ENCODE measurements at regions not wholly inside any gene's neighbourhood (a gene's known extent, or its start where the extent isn't known, plus 50 kb on each side); places are given as distances from the start of the nearest gene placed in this dataset.
"Not testable (repeated sequence)": the region's sequence is repeated elsewhere in the genome, so short reads cannot be mapped to it uniquely, and the experiment has no call there.

DNA sequence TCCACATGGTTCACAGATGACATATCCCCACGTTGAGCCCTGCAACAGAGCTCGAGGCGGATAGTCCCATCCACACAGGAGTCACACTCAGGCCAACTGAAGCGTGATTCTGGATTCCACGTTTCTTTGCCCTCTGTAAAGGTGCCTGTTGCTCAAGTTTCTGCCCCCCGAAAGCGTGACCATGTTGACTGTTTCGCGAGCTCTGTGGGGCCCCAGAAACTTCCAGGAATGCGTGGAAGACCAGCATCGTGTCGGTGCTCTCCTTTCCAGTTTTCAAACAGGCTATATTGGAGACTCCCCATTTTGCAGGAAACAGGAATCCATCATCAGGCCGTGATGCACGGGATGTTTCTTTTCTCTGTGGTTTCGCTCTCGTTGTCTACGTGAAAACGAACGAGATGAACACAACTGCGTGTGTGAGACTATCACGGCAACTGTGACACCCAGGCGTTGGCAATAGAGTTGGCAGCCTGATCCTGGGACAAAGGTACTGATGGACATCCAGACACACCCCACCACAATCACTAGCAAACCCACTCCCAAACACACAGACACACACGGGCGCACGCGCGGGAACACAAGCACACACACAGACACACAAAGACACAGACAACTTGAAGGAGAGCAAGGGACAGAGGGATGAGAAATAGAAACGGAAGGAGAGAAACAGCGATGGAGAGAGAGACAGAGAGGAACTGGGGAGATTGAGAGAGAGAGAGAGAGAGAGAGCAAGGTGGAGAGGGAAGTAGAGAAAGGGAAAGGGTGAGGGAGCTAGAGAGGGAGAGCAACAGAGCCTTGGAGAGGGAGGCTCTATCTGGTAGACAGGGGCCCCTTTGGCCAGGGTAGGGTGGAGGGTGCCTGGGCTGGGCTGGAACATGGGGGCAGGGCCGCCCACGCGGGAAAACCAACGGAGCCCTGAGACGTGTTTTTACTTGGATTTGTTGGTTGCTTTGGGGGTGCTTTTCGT is 1609.3 kb downstream of the SPATA31A7 start:
- H3K9me3 Mint-ChIP-seq; intact Hi-C loops (cut with micrococcal nuclease): not testable (repeated sequence)
- Mint-ChIP-seq H3K27me3 (peaks cover 28% of the 10 kb centered on the region), H3K4me1 (ENCODE audit: low read depth) (peaks cover 36% of the 10 kb centered on the region), H3K36me3 (ENCODE audit: low read depth) (peaks cover 30% of the 10 kb centered on the region), H3K4me3 (peak overlapping the region; percentile 74), H3K27ac (peak overlapping the region; percentile 76)

DNA sequence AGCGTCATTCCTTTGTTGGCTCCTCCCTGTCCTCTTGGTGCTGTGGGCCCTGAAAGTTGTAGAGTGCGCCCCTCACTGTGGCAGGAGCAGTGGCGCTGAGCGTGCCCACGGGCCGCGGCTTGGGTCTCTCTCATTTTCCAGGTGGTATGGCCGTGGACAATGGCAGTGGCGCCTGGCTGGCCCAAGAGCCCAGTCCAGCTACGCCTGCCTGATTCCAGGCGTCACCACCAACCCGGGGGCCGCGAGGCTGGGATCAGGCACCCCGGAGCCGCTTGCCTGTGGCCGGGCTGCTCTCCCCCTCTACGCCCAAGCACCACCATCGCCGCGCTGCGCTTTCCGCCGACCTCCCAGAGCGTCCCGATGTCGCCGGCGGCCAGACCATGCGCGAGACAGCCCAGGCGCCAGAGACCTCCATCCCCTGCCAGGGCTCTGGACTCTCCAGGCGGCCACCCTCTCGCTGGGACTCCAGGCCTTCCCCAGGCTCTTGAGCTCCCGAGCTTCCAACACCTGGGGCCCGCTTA is 1610.1 kb downstream of the SPATA31A7 start:
- Mint-ChIP-seq H3K27me3 (peaks cover 30% of the 10 kb centered on the region), H3K36me3 (ENCODE audit: low read depth) (peaks cover 30% of the 10 kb centered on the region), H3K4me1 (ENCODE audit: low read depth) (peaks cover 36% of the 10 kb centered on the region), H3K4me3 (peak overlapping the region; percentile 74), H3K27ac (peak overlapping the region; percentile 76)
- intact Hi-C loops (cut with micrococcal nuclease); H3K9me3 Mint-ChIP-seq: not testable (repeated sequence)

DNA sequence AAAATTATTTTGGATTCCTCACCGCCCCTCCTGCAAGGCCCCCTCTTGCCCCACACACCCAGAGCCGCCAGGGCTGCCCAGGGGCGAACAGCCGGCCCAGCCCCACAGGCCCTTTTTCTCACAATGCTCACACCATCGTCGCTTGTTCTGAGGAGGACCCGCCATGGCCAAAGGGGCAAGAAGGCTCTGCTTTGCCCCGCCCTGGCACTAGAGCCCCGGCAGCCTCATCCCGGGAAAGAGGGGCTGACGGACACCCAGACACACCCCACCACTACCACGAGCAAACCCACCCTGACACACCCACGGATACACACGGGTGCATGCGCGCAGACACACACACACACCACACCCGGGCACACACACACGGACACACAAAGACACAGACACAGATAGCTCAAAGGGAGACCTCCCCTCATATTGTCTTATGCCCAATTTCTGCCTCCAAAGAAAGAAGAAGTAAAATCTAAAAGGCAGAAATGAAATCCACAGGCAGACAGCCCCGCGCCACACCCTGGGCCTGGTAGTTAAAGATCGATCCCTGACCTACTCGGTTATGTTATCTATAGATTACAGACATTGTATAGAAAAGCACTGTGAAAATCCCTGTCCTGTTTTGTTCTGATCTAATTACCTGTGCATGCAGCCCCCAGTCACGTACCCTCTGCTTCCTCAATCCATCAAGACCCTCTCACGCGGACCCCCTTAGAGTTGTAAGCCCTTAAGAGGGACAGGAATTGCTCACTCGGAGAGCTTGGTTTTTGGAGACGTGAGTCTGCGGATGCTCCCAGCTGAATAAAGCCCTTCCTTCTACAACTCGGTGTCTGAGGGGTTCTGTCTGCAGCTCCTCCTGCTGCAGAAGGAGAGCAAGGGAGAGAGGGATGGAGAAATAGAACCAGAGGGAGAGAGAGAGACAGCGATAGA is 1610.9 kb downstream of the SPATA31A7 start:
- Mint-ChIP-seq H3K27ac (peak overlapping the region; percentile 76), H3K27me3 (peaks cover 33% of the 10 kb centered on the region), H3K36me3 (ENCODE audit: low read depth) (peaks cover 35% of the 10 kb centered on the region)

DNA sequence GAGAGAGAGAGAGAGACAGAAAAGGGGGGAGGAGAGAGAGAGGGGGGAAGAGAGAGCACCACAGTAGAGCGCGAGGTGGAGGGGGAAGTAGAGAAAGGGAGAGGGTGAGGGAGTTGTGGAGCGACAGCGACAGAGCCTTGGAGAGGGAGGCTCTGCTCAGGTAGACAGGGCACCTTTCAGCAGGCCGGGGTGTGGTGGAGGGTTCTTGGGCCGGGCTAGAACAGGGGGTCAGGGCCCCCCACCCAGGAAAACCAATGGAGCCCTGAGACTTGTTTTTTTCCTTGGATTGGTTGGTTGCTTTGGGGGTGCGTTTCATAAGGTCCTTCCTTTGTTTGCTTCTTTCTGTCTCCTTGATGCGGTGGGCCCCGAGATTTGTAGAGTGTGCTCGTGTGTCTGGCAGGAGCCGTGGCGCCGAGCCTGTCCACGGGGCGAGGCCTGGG is 1611.6 kb downstream of the SPATA31A7 start:
- H3K9me3 Mint-ChIP-seq; intact Hi-C loops (cut with micrococcal nuclease): not testable (repeated sequence)
- Mint-ChIP-seq H3K4me1 (ENCODE audit: low read depth) (peaks cover 42% of the 10 kb centered on the region), H3K27me3 (peaks cover 33% of the 10 kb centered on the region), H3K27ac (peak overlapping the region; percentile 76), H3K4me3 (peak overlapping the region; percentile 74), H3K36me3 (ENCODE audit: low read depth) (peaks cover 36% of the 10 kb centered on the region)

More for the DNA sequence above, 1610.9 kb downstream of the SPATA31A7 start:
- Mint-ChIP-seq H3K4me1 (ENCODE audit: low read depth) (peaks cover 42% of the 10 kb centered on the region), H3K4me3 (peak overlapping the region; percentile 74)
- H3K9me3 Mint-ChIP-seq; intact Hi-C loops (cut with micrococcal nuclease): not testable (repeated sequence)

DNA sequence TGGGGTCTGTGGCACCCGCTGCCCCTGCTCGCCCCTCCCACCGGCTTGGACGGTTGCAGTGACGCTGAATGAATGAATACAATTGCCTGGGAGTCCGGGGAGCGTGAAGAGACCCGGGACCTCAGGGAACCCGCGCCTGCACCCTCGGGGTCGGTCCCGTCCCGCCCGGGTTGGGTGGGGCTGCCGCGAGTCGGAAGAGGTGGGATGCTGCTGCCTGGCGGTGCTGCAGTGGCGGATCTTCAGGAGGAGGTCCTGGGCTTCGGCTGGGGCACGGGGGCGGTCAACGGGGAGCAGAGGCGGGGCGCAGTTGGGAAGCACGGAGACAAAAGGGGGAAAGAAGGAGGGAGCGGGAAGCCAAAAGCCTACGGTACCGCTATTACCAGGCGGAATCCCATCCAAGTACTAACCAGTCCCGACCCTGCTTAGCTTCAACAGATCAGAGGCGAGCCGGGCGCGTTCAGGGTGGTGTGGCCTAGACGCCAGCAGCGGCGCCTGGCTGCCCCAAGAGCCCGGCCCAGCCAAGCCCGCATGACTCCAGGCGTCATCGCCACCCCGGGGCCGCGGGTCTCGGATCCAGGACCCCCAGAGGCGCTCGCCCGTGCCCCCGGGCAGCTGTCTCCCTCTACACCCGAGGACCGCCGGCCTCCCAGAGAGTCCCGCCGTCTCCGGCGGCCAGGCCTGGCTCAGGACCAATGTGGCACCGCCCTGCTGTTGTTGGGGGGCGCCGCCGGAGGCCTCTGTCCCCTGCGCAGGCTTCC is 1612.3 kb downstream of the SPATA31A7 start:
- H3K36me3 Mint-ChIP-seq (ENCODE audit: low read depth): peaks cover 36% of the 10 kb centered on the region
- peaks cover 33% of the 10 kb centered on the region for H3K27me3 Mint-ChIP-seq
- peaks cover 42% of the 10 kb centered on the region for H3K4me1 Mint-ChIP-seq (ENCODE audit: low read depth)
- intact Hi-C loops (cut with micrococcal nuclease); H3K9me3 Mint-ChIP-seq: not testable (repeated sequence)
- peak overlapping the region; percentile 76 for H3K27ac Mint-ChIP-seq
- H3K4me3 Mint-ChIP-seq: peak overlapping the region; percentile 74

DNA sequence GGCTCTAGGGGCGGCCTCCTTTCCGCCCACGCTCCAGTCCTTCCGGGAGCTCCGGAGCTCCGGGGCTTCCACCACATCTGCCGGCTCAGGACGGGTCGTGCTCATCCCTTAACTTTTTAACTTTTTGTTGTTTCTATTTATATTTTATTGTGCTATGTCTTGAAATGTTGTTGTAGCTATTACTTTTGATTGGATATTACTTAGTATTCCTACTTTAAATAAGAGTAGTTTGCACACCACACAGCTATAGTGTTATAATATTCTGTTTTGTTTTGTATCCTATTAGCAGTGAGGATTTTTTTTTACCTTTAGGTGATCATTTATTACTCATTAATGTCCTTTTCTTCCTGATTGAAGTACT is 1612.9 kb downstream of the SPATA31A7 start:
- Mint-ChIP-seq H3K27me3 (peaks cover 33% of the 10 kb centered on the region), H3K4me1 (ENCODE audit: low read depth) (peaks cover 42% of the 10 kb centered on the region), H3K4me3 (peak overlapping the region; percentile 74), H3K36me3 (ENCODE audit: low read depth) (peaks cover 36% of the 10 kb centered on the region), H3K27ac (peak overlapping the region; percentile 76)
- intact Hi-C loops (cut with micrococcal nuclease); H3K9me3 Mint-ChIP-seq: not testable (repeated sequence)

DNA sequence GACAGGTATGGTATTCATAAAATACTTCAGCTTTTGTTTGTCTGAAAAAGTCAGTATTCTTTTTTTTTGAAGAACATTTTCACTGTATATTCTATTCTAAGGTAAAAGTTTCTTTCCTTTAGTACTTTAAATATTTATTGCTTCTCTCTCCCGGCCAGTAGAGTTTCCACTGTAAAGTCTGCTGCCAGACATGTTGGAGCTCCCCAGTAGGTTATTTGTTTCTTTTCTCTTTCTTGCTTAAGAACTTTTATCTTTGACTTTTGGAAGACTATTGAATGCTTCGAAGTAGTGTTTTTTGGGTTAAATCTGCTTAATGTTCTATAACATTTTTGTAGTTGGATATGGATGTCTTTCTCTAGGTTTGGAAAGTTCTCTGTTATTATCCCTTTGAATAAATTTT is 1613.3 kb downstream of the SPATA31A7 start:
- Mint-ChIP-seq H3K27me3 (peaks cover 33% of the 10 kb centered on the region), H3K4me3 (peak overlapping the region; percentile 74), H3K36me3 (ENCODE audit: low read depth) (peaks cover 40% of the 10 kb centered on the region), H3K4me1 (ENCODE audit: low read depth) (peaks cover 45% of the 10 kb centered on the region), H3K27ac (peak overlapping the region; percentile 76)
- H3K9me3 Mint-ChIP-seq; intact Hi-C loops (cut with micrococcal nuclease): not testable (repeated sequence)

DNA sequence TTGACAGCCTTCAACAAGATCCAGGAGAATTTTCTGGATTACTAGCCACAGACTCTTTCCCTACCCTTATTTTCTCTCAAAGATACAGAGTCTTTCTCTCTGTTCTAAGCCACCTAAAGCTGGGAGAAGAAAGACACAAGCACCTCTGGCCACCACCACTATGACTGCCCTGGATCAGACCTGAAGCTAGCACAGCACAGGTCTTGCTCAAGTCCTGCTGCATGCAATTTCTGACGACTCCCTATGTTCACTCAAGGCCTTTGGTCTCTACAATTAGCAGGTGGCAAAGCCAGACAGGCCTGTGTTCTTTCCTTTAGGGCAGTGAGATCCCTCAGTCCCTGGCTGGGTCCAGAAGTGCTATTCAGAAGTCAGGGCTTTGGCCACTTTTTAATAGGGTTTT is 1614.5 kb downstream of the SPATA31A7 start:
- H3K4me1 Mint-ChIP-seq (ENCODE audit: low read depth): peaks cover 44% of the 10 kb centered on the region
- H3K27ac Mint-ChIP-seq; intact Hi-C loops (cut with micrococcal nuclease); H3K9me3 Mint-ChIP-seq; H3K4me3 Mint-ChIP-seq: not testable (repeated sequence)
- H3K36me3 Mint-ChIP-seq (ENCODE audit: low read depth): peaks cover 46% of the 10 kb centered on the region
- H3K27me3 Mint-ChIP-seq: peaks cover 30% of the 10 kb centered on the region

DNA sequence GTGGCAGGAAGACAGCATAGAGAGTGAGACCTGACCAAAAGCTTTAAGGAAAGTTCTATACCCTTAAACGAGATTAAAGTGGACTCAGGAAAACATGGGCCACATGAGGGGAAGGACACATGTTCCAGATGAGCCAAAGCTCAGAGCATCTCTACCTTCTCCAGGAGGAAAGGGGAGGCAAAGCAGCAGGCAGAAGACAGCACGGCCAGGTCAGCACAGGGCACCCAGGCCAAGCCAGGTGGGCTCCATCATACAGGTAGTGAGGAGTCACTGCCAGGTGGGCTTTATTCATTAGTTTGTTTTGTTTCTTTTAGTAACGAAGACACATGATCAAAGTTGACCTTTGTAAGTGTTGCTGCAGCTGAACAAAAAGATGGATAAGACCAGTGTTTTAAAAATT is 1617.6 kb downstream of the SPATA31A7 start:
- H3K9me3 Mint-ChIP-seq; H3K27me3 Mint-ChIP-seq; H3K27ac Mint-ChIP-seq; H3K4me3 Mint-ChIP-seq; intact Hi-C loops (cut with micrococcal nuclease): not testable (repeated sequence)
- peaks cover 16% of the 10 kb centered on the region for H3K4me1 Mint-ChIP-seq (ENCODE audit: low read depth)
- peaks cover 31% of the 10 kb centered on the region for H3K36me3 Mint-ChIP-seq (ENCODE audit: low read depth)

DNA sequence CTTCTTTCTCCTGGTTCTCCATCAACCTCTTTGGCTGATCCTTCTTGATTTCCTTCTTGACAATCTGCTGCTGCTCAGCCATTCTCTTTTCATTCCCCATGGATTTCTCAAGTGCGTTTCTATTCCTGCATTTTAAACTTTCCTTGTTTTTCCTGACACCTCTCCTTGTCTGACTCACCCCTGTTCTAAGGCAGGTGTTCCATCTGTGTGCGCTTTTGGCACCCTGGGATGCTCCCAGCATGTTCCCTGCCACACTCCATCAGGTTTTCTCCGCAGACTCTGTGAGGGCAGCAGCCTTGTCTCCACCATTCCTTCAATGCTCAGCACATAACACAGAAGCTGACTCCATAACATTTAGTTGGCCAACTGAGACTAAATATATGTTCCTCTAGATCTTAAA is 1618.2 kb downstream of the SPATA31A7 start:
- H3K4me3 Mint-ChIP-seq; H3K27ac Mint-ChIP-seq; H3K27me3 Mint-ChIP-seq; intact Hi-C loops (cut with micrococcal nuclease); H3K9me3 Mint-ChIP-seq: not testable (repeated sequence)
- H3K36me3 Mint-ChIP-seq (ENCODE audit: low read depth): peaks cover 30% of the 10 kb centered on the region
- H3K4me1 Mint-ChIP-seq (ENCODE audit: low read depth): peaks cover 14% of the 10 kb centered on the region

DNA sequence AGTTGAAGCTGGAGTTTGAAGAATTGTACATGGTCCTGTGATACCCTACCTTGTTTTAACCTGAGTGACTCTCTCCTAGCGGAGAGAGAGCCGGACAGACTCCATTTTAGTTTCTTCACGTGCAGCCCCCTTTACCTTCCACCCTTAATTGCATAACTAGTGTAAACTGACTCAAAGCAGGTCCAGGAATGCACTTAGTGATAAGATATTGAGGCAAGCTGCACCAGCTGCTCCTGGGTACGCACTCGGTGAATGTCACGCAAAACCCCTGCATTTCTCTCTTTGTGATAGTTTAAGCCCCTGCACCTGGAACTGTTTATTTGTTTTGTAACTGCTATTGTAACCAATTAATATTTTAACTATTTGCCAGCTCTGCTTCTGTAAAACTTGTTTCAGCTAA is 1620.5 kb downstream of the SPATA31A7 start:
- H3K27ac Mint-ChIP-seq; intact Hi-C loops (cut with micrococcal nuclease); H3K9me3 Mint-ChIP-seq; H3K4me3 Mint-ChIP-seq; H3K4me1 Mint-ChIP-seq (ENCODE audit: low read depth): not testable (repeated sequence)
- Mint-ChIP-seq H3K27me3 (peaks cover 10% of the 10 kb centered on the region), H3K36me3 (ENCODE audit: low read depth) (peaks cover 29% of the 10 kb centered on the region)

DNA sequence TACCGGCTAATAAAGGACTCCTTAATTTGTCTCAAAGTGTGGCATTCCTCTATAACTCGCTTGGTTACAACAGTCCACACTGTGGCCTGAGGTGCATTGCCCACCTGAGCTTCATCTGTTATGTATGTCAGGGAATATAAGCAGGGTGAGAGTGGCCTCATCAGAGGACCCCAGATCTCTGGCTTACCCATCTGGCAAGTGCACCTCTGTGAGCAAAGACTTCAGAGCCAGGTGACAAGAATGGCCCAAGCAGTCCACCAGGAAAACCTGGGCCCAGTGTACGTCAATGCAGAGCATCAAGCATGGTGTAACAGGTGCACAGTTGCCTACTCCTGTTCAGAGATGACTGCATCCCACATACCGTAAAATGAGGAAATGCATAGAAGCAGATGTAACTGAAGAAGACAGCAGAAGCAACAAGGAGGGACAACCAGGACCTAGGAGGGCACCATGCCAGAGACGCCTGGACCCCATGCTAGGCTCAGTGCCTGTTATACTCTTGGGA is 1621.0 kb downstream of the SPATA31A7 start:
- peaks cover 24% of the 10 kb centered on the region for H3K36me3 Mint-ChIP-seq (ENCODE audit: low read depth)
- intact Hi-C loops (cut with micrococcal nuclease); H3K9me3 Mint-ChIP-seq; H3K27ac Mint-ChIP-seq; H3K4me3 Mint-ChIP-seq; H3K27me3 Mint-ChIP-seq; H3K4me1 Mint-ChIP-seq (ENCODE audit: low read depth): not testable (repeated sequence)

DNA sequence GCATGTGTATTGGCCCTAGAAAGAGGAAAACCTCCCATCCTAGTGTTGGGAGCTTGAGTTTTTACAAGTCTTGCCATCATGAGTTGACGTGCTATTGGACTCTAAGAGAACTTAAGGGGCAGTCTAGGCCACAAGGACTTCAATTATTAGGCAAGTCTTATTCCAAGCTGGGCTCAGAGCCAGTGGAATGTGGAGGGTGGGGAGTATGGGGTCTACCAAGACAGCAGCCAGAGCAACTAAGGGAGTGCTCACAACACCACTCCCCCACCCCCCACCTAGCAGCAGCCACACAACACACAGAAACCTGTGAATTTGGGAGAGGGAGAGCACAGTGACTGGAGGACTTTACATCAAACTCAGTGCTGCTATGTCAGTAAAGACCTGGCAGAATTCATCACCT is 1625.6 kb downstream of the SPATA31A7 start:
- Mint-ChIP-seq H3K36me3 (ENCODE audit: low read depth) (peaks cover 12% of the 10 kb centered on the region), H3K27me3 (peaks cover 14% of the 10 kb centered on the region)
- intact Hi-C loops (cut with micrococcal nuclease); H3K4me3 Mint-ChIP-seq; H3K9me3 Mint-ChIP-seq; H3K4me1 Mint-ChIP-seq (ENCODE audit: low read depth); H3K27ac Mint-ChIP-seq: not testable (repeated sequence)

All from dendritic cell treated with granulocyte-macrophage colony-stimulating factor and Interleukin-4, amounts not matched to agents 40 ng/mL and 50 ng/mL, for 4 days (primary cell).